ENCODE measurements at regions not wholly inside any gene's neighbourhood (a gene's known extent, or its start where the extent isn't known, plus 50 kb on each side); places are given as distances from the start of the nearest gene placed in this dataset.

GRCh38 chr7:82668676-82669075, 225.1 kb upstream of the CACNA2D1 start:
- TF ChIP-seq, protein P1, sequence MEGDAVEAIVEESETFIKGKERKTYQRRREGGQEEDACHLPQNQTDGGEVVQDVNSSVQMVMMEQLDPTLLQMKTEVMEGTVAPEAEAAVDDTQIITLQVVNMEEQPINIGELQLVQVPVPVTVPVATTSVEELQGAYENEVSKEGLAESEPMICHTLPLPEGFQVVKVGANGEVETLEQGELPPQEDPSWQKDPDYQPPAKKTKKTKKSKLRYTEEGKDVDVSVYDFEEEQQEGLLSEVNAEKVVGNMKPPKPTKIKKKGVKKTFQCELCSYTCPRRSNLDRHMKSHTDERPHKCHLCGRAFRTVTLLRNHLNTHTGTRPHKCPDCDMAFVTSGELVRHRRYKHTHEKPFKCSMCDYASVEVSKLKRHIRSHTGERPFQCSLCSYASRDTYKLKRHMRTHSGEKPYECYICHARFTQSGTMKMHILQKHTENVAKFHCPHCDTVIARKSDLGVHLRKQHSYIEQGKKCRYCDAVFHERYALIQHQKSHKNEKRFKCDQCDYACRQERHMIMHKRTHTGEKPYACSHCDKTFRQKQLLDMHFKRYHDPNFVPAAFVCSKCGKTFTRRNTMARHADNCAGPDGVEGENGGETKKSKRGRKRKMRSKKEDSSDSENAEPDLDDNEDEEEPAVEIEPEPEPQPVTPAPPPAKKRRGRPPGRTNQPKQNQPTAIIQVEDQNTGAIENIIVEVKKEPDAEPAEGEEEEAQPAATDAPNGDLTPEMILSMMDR (conservative IDR thresholded peaks at IDR 0.05), result no peak
- no peak for TF ChIP-seq EZH2 (IDR thresholded peaks at IDR 0.05; ENCODE audit: low read depth)

Measured in PC-9 (cell line).